Ovary (tissue), 7 donors: ENCODE measurements at regions not wholly inside any gene's neighbourhood (a gene's known extent, or its start where the extent isn't known, plus 50 kb on each side); places are given as distances from the start of the nearest gene placed in this dataset.

Source experiments
- DNase-seq, 5 donors: peaks; one replicate each; pipeline ENCODE4 v3.0.0-alpha.2; 2019 to 2020
- H3K27ac ChIP-seq, 2 donors: fragments of 200-600 bp; one replicate each; pipeline versions ENCODE4 v1.5.1 to v1.8.0; 2019 to 2022
- H3K27me3 ChIP-seq: fragments of 200-600 bp; one replicate; pipeline ENCODE4 v1.8.0; 2022
- H3K36me3 ChIP-seq: fragments of 200-600 bp; sonication (generic); one replicate; pipeline ENCODE4 v1.5.1; 2019
- H3K4me1 ChIP-seq: one replicate; pipeline ENCODE4 v1.8.1; 2013; ENCODE audit warnings: mild to moderate bottlenecking, moderate library complexity; ENCODE audit not compliant: insufficient read depth
- H3K4me3 ChIP-seq: fragments of 200-600 bp; sonication (generic); one replicate; pipeline ENCODE4 v1.5.1; 2017
- H3K9me3 ChIP-seq, 2 donors: fragments of 200-600 bp in 1 of 2; sonication (generic) in 1 of 2; one replicate each; pipeline versions ENCODE4 v1.5.1 to v1.8.1; 2013 to 2019; ENCODE audit warnings: mild to moderate bottlenecking in 1 of 2, moderate library complexity in 1 of 2
- EP300 ChIP-seq: sonication (generic); formaldehyde crosslinking; IDR thresholded peaks from one replicate; pipeline ENCODE4 v1.6.1; 2017; ENCODE audit warnings: antibody characterized with exemption
- POLR2A ChIP-seq: fragments of 450-650 bp; IDR thresholded peaks from one replicate; pipeline ENCODE4 v1.6.1; 2017; ENCODE audit warnings: antibody characterized with exemption, mild to moderate bottlenecking, moderate library complexity
- WGBS, 3 donors: extraction: QIAGEN DNeasy Blood & Tissue Kit in 1 of 3; methylation state at CpG; one replicate each; pipeline versions ENCODE4 v1.1.5 to v1.1.7; 2013 to 2017; 5-methylcytosine and 5-hydroxymethylcytosine counted together
- intact Hi-C, 4 donors: fragments of 100-400 bp; cut with DNase I; formaldehyde crosslinking; loops; one replicate each; pipeline versions ENCODE4 v1.11.0 to v1.15.1; 2022 to 2023
- TF ChIP-seq, protein P1 (sequence below), 3 donors: fragments of 450-650 bp in 2 of 3; fragments of 200-600 bp in 1 of 3; IDR thresholded peaks; one replicate each; pipeline versions ENCODE4 v1.5.1 to v1.8.0; 2016 to 2022; ENCODE audit warnings: antibody characterized with exemption in 3 of 3, mild to moderate bottlenecking in 1 of 3
- donor health status: DM: no; HTN: no; CAD: no; lungs with moderate emphysema.
- donor health status: DM: no; HTN: no; CAD: no.
- donor health status: Bipolar disorder and iron deficiency.
- donor health status: DM: no; HTN: no; CAD: no.
- donor health status: DM: yes; HTN: yes; CAD: no.

DNA sequence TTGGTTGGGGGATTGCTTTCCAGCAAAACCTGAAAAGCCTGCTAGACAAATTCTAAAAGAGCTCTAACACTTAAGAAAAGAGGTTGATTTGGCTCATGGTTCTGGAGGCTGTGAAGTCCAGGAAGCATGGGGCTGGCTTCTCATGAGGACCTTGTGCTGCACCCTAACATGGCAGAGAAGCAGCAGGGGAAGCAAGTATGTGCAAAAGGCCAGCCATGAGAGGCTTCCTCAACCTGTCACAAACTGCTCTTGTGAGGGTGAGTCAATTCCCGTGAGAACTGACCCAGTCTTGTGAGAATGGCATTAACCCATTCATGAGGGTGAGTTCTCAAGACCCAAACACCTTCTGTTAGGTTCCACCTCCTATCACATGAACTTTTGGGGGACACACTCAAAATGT is 54.3 kb upstream of the IGFBP3 start:
- H3K27ac ChIP-seq, result no peak overlapping the region
- no peak for TF ChIP-seq EP300
- TF ChIP-seq, protein P1, sequence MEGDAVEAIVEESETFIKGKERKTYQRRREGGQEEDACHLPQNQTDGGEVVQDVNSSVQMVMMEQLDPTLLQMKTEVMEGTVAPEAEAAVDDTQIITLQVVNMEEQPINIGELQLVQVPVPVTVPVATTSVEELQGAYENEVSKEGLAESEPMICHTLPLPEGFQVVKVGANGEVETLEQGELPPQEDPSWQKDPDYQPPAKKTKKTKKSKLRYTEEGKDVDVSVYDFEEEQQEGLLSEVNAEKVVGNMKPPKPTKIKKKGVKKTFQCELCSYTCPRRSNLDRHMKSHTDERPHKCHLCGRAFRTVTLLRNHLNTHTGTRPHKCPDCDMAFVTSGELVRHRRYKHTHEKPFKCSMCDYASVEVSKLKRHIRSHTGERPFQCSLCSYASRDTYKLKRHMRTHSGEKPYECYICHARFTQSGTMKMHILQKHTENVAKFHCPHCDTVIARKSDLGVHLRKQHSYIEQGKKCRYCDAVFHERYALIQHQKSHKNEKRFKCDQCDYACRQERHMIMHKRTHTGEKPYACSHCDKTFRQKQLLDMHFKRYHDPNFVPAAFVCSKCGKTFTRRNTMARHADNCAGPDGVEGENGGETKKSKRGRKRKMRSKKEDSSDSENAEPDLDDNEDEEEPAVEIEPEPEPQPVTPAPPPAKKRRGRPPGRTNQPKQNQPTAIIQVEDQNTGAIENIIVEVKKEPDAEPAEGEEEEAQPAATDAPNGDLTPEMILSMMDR (IDR thresholded peaks at IDR 0.05), result no peak
- TF ChIP-seq POLR2A, result no peak
- H3K4me3 ChIP-seq, result no peak overlapping the region
- DNase-seq, result no peak
- WGBS, 3 donors, result 73 to 76% (median 75%) methylated on average over 1 of the region's 1 CpG
- no peaks in the 10 kb centered on the region for H3K27me3 ChIP-seq
- H3K36me3 ChIP-seq, result no peaks in the 10 kb centered on the region
- H3K4me1 ChIP-seq, result peaks cover 6% of the 10 kb centered on the region
- intact Hi-C loops, result no loop called here
- H3K9me3 ChIP-seq, result no peaks in the 10 kb centered on the region

- no peak for DNase-seq
- intact Hi-C loops, result no loop called here
- Histone ChIP-seq H3K36me3 (no peaks in the 10 kb centered on the region), H3K27ac (no peak overlapping the region), H3K4me1 (peaks cover 6% of the 10 kb centered on the region), H3K4me3 (no peak overlapping the region), H3K27me3 (no peaks in the 10 kb centered on the region), H3K9me3 (no peaks in the 10 kb centered on the region)
- 90 to 94% (median 93%) methylated on average over 12 of the region's 12 CpGs for WGBS, 3 donors
- TF ChIP-seq EP300 (no peak), POLR2A (no peak)
- TF ChIP-seq, protein P1 (IDR thresholded peaks at IDR 0.05), result no peak
Measured at GRCh38 chr7:45974540-45975360, 53.7 kb upstream of the IGFBP3 start.

- intact Hi-C loops, result no loop called here
- no peak for DNase-seq
Measured at GRCh38 chr7:45973725-45974532, 52.9 kb upstream of the IGFBP3 start.

GRCh38 chr7:45972629-45973312 is 51.7 kb upstream of the IGFBP3 start:
- H3K4me1 ChIP-seq, result no peaks in the 10 kb centered on the region
- DNase-seq, result no peak
- TF ChIP-seq POLR2A (no peak), EP300 (no peak)
- TF ChIP-seq, protein P1 (IDR thresholded peaks at IDR 0.05), result no peak

More at GRCh38 chr7:45973725-45974532, 52.9 kb upstream of the IGFBP3 start:
- WGBS, 3 donors, result 79 to 82% (median 82%) methylated on average over 14 of the region's 14 CpGs
- Histone ChIP-seq H3K27ac (no peak overlapping the region), H3K9me3 (no peaks in the 10 kb centered on the region), H3K4me3 (no peak overlapping the region), H3K36me3 (no peaks in the 10 kb centered on the region), H3K4me1 (peaks cover 5% of the 10 kb centered on the region), H3K27me3 (no peaks in the 10 kb centered on the region)
- TF ChIP-seq EP300 (no peak), POLR2A (no peak)
- TF ChIP-seq, protein P1 (IDR thresholded peaks at IDR 0.05), result no peak

More at GRCh38 chr7:45972629-45973312, 51.7 kb upstream of the IGFBP3 start:
- intact Hi-C loops, result no loop called here
- Histone ChIP-seq H3K9me3 (no peaks in the 10 kb centered on the region), H3K27ac (no peak overlapping the region), H3K36me3 (no peaks in the 10 kb centered on the region), H3K4me3 (no peak overlapping the region), H3K27me3 (no peaks in the 10 kb centered on the region)
- WGBS, 3 donors, result 84 to 94% (median 90%) methylated on average over 12 of the region's 12 CpGs
